K562 (cell line): ENCODE measurements at regions not wholly inside any gene's neighbourhood (a gene's known extent, or its start where the extent isn't known, plus 50 kb on each side); places are given as distances from the start of the nearest gene placed in this dataset.
A peak's percentile ranks its signal among the peaks of the same experiment; 100 is the strongest.

Experiments used
- ARID2 ChIP-seq: fragments of 450-650 bp; IDR thresholded peaks from 2 replicates; pipeline ENCODE4 v1.6.1; 2017; ENCODE audit warnings: antibody characterized with exemption, mild to moderate bottlenecking
- BMI1 ChIP-seq: fragments of 150-350 bp; IDR thresholded peaks from 2 replicates; pipeline ENCODE4 v1.6.1; 2014; ENCODE audit warnings: low read length
- CXXC5 ChIP-seq: fragments of 250-450 bp; sonication (Bioruptor Pico); IDR thresholded peaks from 2 replicates; pipeline ENCODE4 v1.8.0; 2022; ENCODE audit warnings: inconsistent platforms, mild to moderate bottlenecking, moderate library complexity
- FIP1L1 ChIP-seq: fragments of 200-400 bp; formaldehyde crosslinking; IDR thresholded peaks from 2 replicates; pipeline ENCODE4 v1.6.1; 2018; ENCODE audit warnings: mild to moderate bottlenecking, low read depth, low read length; ENCODE audit not compliant: poor library complexity, severe bottlenecking
- ILF3 ChIP-seq: fragments of 450-650 bp; IDR thresholded peaks from 2 replicates; pipeline ENCODE4 v1.6.1; 2018; ENCODE audit warnings: antibody characterized with exemption, mild to moderate bottlenecking, moderate library complexity, borderline replicate concordance
- MCM2 ChIP-seq: fragments of 450-650 bp; IDR thresholded peaks from 2 replicates; pipeline ENCODE4 v1.6.1; 2017; ENCODE audit warnings: low read depth, mild to moderate bottlenecking
- MXI1 ChIP-seq: IDR thresholded peaks from 2 replicates; pipeline ENCODE4 v1.6.1; 2011; ENCODE audit warnings: low read depth, mild to moderate bottlenecking, improper control_type of control experiment, low read length
- NR2F6 ChIP-seq: fragments of 450-650 bp; formaldehyde crosslinking; IDR thresholded peaks from 2 replicates; pipeline ENCODE4 v1.4.0; 2020; ENCODE audit warnings: mild to moderate bottlenecking
- SMARCA5 ChIP-seq: fragments of 450-650 bp; IDR thresholded peaks from 2 replicates; pipeline ENCODE4 v1.6.1; 2016
- SMARCB1 ChIP-seq: IDR thresholded peaks from 2 replicates; pipeline ENCODE4 v1.6.1; 2011; ENCODE audit warnings: improper control_type of control experiment, low read depth; ENCODE audit not compliant: insufficient read length
- WHSC1 ChIP-seq: IDR thresholded peaks from one replicate; pipeline ENCODE4 v1.6.1; 2012; ENCODE audit warnings: low read length, control low read depth, inconsistent platforms
- YY1 ChIP-seq, 3 experiments: IDR thresholded peaks; 2 replicates each; pipeline ENCODE4 v1.6.1; 2011; ENCODE audit warnings: low read length in 2 of 3, mild to moderate bottlenecking in 2 of 3, moderate library complexity in 2 of 3, borderline replicate concordance in 1 of 3, control low read depth in 1 of 3, low read depth in 1 of 3; ENCODE audit not compliant: insufficient read depth in 3 of 3, insufficient replicate concordance in 2 of 3, control insufficient read depth in 1 of 3, insufficient read length in 1 of 3; ENCODE audit errors: extremely low read depth in 1 of 3
- ZEB2 ChIP-seq: fragments of 450-650 bp; IDR thresholded peaks from 2 replicates; pipeline ENCODE4 v1.6.1; 2016
- ZNF184 ChIP-seq: sonication (generic); formaldehyde crosslinking; IDR thresholded peaks from 2 replicates; pipeline ENCODE4 v1.5.0; 2020; ENCODE audit warnings: missing genetic modification reagents
- ZNF551 ChIP-seq: fragments of 250-450 bp; sonication (Bioruptor Pico); IDR thresholded peaks from 2 replicates; pipeline ENCODE4 v1.5.0; 2021; ENCODE audit warnings: mild to moderate bottlenecking, moderate library complexity
- ZNF764 ChIP-seq: fragments of 250-450 bp; sonication (Bioruptor Pico); IDR thresholded peaks from 2 replicates; pipeline ENCODE4 v1.4.0; 2020; ENCODE audit warnings: low read depth, mild to moderate bottlenecking, moderate library complexity
- TF ChIP-seq, protein P1 (sequence below): IDR thresholded peaks from 2 replicates; pipeline ENCODE4 v1.6.1; 2012; ENCODE audit warnings: low read depth, low read length, improper control_type of control experiment, borderline replicate concordance
- TF ChIP-seq, protein P2 (sequence below): sonication (generic); formaldehyde crosslinking; IDR thresholded peaks from 2 replicates; pipeline ENCODE4 v1.8.0; 2022; ENCODE audit warnings: mild to moderate bottlenecking, missing genetic modification reagents
- TF ChIP-seq, protein P3 (sequence below): fragments of 250-450 bp; sonication (Bioruptor Pico); IDR thresholded peaks from 2 replicates; pipeline ENCODE4 v1.8.0; 2022; ENCODE audit warnings: moderate library complexity, mild to moderate bottlenecking, inconsistent platforms
- TF ChIP-seq, protein P4 (sequence below): sonication (generic); formaldehyde crosslinking; IDR thresholded peaks from 2 replicates; pipeline ENCODE4 v1.8.0; 2023; ENCODE audit warnings: mild to moderate bottlenecking, missing genetic modification reagents

DNA sequence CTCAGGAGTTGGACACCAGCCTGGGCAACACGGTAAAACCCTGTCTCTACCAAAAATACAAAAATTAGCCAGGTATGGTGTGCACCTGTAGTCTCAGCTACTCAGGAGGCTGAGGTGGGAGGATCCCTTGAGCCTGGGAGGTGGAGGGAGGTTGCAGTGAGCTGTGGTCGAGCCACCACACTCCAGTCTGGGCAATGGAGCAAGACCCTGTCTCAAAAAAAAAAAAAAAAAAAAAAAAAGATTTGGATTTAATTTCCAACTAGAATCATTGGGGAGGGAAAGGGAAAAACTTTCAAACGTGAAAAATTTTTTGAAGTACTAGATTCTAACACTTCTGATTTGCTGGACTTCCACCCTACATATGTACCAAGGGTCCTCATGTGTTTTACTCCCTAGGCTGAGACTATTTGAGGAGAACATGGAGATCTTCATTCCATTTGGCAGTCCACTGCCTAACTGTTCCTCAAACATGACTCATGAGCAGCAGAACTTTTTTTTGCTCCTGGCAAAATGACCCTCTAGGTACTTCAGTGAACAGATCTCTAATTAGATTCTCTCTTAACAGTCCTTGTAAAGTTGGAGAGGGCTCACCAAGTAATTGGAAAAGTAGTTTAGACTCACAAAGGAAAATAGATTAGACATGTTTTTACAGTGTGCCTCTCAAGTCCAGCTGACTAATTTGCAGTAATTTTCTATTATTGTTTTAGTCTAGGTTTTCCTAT lies 267.6 kb downstream of the METTL4 start (continued):
- TF ChIP-seq BMI1 = no peak
- no peak for TF ChIP-seq ILF3
- TF ChIP-seq, protein P1, sequence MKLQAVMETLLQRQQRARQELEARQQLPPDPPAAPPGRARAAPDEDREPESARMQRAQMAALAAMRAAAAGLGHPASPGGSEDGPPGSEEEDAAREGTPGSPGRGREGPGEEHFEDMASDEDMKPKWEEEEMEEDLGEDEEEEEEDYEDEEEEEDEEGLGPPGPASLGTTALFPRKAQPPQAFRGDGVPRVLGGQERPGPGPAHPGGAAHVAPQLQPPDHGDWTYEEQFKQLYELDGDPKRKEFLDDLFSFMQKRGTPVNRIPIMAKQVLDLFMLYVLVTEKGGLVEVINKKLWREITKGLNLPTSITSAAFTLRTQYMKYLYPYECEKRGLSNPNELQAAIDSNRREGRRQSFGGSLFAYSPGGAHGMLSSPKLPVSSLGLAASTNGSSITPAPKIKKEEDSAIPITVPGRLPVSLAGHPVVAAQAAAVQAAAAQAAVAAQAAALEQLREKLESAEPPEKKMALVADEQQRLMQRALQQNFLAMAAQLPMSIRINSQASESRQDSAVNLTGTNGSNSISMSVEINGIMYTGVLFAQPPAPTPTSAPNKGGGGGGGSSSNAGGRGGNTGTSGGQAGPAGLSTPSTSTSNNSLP = no peak
- TF ChIP-seq WHSC1 = no peak
- TF ChIP-seq, protein P2, sequence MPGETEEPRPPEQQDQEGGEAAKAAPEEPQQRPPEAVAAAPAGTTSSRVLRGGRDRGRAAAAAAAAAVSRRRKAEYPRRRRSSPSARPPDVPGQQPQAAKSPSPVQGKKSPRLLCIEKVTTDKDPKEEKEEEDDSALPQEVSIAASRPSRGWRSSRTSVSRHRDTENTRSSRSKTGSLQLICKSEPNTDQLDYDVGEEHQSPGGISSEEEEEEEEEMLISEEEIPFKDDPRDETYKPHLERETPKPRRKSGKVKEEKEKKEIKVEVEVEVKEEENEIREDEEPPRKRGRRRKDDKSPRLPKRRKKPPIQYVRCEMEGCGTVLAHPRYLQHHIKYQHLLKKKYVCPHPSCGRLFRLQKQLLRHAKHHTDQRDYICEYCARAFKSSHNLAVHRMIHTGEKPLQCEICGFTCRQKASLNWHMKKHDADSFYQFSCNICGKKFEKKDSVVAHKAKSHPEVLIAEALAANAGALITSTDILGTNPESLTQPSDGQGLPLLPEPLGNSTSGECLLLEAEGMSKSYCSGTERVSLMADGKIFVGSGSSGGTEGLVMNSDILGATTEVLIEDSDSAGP = no peak
- TF ChIP-seq MCM2 = 0 out of 2 replicates have a peak, but pooled peaks have one; percentile 26
- TF ChIP-seq, protein P3, sequence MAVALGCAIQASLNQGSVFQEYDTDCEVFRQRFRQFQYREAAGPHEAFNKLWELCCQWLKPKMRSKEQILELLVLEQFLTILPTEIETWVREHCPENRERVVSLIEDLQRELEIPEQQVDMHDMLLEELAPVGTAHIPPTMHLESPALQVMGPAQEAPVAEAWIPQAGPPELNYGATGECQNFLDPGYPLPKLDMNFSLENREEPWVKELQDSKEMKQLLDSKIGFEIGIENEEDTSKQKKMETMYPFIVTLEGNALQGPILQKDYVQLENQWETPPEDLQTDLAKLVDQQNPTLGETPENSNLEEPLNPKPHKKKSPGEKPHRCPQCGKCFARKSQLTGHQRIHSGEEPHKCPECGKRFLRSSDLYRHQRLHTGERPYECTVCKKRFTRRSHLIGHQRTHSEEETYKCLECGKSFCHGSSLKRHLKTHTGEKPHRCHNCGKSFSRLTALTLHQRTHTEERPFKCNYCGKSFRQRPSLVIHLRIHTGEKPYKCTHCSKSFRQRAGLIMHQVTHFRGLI (CRISPR knock-in tag) = no peak
- no peak for TF ChIP-seq MXI1
- peak; percentile 12; the same call in 1 of the 2 replicates for TF ChIP-seq SMARCA5
- TF ChIP-seq, protein P4, sequence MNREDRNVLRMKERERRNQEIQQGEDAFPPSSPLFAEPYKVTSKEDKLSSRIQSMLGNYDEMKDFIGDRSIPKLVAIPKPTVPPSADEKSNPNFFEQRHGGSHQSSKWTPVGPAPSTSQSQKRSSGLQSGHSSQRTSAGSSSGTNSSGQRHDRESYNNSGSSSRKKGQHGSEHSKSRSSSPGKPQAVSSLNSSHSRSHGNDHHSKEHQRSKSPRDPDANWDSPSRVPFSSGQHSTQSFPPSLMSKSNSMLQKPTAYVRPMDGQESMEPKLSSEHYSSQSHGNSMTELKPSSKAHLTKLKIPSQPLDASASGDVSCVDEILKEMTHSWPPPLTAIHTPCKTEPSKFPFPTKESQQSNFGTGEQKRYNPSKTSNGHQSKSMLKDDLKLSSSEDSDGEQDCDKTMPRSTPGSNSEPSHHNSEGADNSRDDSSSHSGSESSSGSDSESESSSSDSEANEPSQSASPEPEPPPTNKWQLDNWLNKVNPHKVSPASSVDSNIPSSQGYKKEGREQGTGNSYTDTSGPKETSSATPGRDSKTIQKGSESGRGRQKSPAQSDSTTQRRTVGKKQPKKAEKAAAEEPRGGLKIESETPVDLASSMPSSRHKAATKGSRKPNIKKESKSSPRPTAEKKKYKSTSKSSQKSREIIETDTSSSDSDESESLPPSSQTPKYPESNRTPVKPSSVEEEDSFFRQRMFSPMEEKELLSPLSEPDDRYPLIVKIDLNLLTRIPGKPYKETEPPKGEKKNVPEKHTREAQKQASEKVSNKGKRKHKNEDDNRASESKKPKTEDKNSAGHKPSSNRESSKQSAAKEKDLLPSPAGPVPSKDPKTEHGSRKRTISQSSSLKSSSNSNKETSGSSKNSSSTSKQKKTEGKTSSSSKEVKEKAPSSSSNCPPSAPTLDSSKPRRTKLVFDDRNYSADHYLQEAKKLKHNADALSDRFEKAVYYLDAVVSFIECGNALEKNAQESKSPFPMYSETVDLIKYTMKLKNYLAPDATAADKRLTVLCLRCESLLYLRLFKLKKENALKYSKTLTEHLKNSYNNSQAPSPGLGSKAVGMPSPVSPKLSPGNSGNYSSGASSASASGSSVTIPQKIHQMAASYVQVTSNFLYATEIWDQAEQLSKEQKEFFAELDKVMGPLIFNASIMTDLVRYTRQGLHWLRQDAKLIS (CRISPR knock-in tag) = no peak
- no peak for TF ChIP-seq SMARCB1
- TF ChIP-seq CXXC5 = no peak
- TF ChIP-seq ZNF551 (CRISPR knock-in tag) = no peak
- TF ChIP-seq ZEB2 = no peak
- no peak for TF ChIP-seq ARID2
- no peak for TF ChIP-seq NR2F6 (CRISPR knock-in tag)
- no peak for TF ChIP-seq ZNF184
- peak in 1 of 3 experiments; percentile 49 for TF ChIP-seq YY1 (IDR thresholded peaks at IDR 0.05; ENCODE audit: borderline replicate concordance in 1 of 3, control insufficient read depth in 1 of 3, extremely low read depth in 1 of 3, insufficient read depth in 3 of 3, insufficient read length in 1 of 3, insufficient replicate concordance in 2 of 3, low read depth in 1 of 3, low read length in 2 of 3)
- TF ChIP-seq ZNF764 (CRISPR knock-in tag) = no peak
- no peak for TF ChIP-seq FIP1L1
